A673 (cell line): ENCODE measurements at regions not wholly inside any gene's neighbourhood (a gene's known extent, or its start where the extent isn't known, plus 50 kb on each side); places are given as distances from the start of the nearest gene placed in this dataset.

ENCODE experiments used
- BruUV-seq: library from RNA; stranded (reverse); fragments of 400-500 nt; replicated peaks from 2 replicates; lab custom pipeline; 2021; lab: Mats Ljungman, UMichigan
- CTCF ChIA-PET: fragments of 300-600 bp; sonication (Branson Sonifier 250); formaldehyde crosslinking; loops from one replicate; lab custom pipeline; 2022; ENCODE audit warnings: antibody characterized with exemption; lab: Charles Lee
- POLR2A ChIA-PET: fragments of 300-600 bp; sonication (Branson Sonifier 250); formaldehyde crosslinking; loops from one replicate; lab custom pipeline; 2022; ENCODE audit warnings: antibody characterized with exemption; ENCODE audit not compliant: low non-redundant PET; lab: Charles Lee
- DNase-seq: peaks from one replicate; pipeline ENCODE4 v3.0.0-alpha.2; 2015; ENCODE audit warnings: low spot score
- H3K27ac ChIP-seq: fragments of 200-600 bp; sonication (generic); 2 replicates; pipeline ENCODE4 v1.5.1; 2016; ENCODE audit warnings: mixed run types, low read depth, mild to moderate bottlenecking, mixed read lengths, antibody characterized with exemption, low read length; ENCODE audit not compliant: poor library complexity, severe bottlenecking
- H3K27me3 ChIP-seq: fragments of 200-600 bp; sonication (generic); replicated peaks from 2 replicates; pipeline ENCODE4 v1.6.1; 2017; ENCODE audit warnings: mixed run types, low read depth, mild to moderate bottlenecking, mixed read lengths, antibody characterized with exemption, low read length; ENCODE audit not compliant: insufficient read depth, poor library complexity
- H3K36me3 ChIP-seq: fragments of 200-600 bp; sonication (generic); 2 replicates; pipeline ENCODE4 v1.6.1; 2016; ENCODE audit warnings: mixed run types, mild to moderate bottlenecking, mixed read lengths, antibody characterized with exemption, low read length; ENCODE audit not compliant: insufficient read depth, poor library complexity, severe bottlenecking
- H3K4me1 ChIP-seq: fragments of 200-600 bp; sonication (generic); 2 replicates; pipeline ENCODE4 v1.6.1; 2017; ENCODE audit warnings: mixed run types, mild to moderate bottlenecking, mixed read lengths, antibody characterized with exemption, low read length; ENCODE audit not compliant: insufficient read depth, poor library complexity, severe bottlenecking
- H3K4me3 ChIP-seq: fragments of 200-600 bp; sonication (generic); 2 replicates; pipeline ENCODE4 v1.5.1; 2016; ENCODE audit warnings: low read depth, mixed run types, mild to moderate bottlenecking, mixed read lengths, low read length; ENCODE audit not compliant: poor library complexity, severe bottlenecking
- H3K9me3 ChIP-seq: fragments of 200-600 bp; sonication (generic); 2 replicates; pipeline ENCODE4 v1.6.1; 2016; ENCODE audit warnings: mixed run types, low read depth, mild to moderate bottlenecking, mixed read lengths, antibody characterized with exemption, low read length; ENCODE audit not compliant: poor library complexity, severe bottlenecking
- CTCF ChIP-seq: fragments of 300-800, 200-600 bp; sonication (generic); conservative IDR thresholded peaks from 2 replicates; pipeline ENCODE4 v1.5.1; 2017; ENCODE audit warnings: low read depth, mild to moderate bottlenecking, antibody characterized with exemption, low read length, moderate library complexity, mixed read lengths
- EZH2 ChIP-seq: fragments of 200-600 bp; sonication (generic); IDR thresholded peaks from 2 replicates; pipeline ENCODE4 v1.6.1; 2017; ENCODE audit warnings: borderline replicate concordance, low read depth, mild to moderate bottlenecking, mixed read lengths, antibody characterized with exemption, low read length; ENCODE audit not compliant: poor library complexity, severe bottlenecking
- intact Hi-C: fragments of 100-400 bp; cut with micrococcal nuclease; formaldehyde crosslinking; loops from one replicate; pipeline ENCODE4 v1.10.0; 2022; ENCODE audit not compliant: unreplicated experiment

- Histone ChIP-seq H3K27ac (no peak overlapping the region), H3K36me3 (no peaks in the 10 kb centered on the region), H3K9me3 (no peaks in the 10 kb centered on the region), H3K4me3 (no peak overlapping the region), H3K27me3 (no peaks in the 10 kb centered on the region), H3K4me1 (no peaks in the 10 kb centered on the region)
- no peak for DNase-seq
- POLR2A ChIA-PET = no interaction called here
- CTCF ChIA-PET = no interaction called here
- BruUV-seq = no TSS peak
- intact Hi-C loops = no loop called here
- TF ChIP-seq EZH2 (no peak), CTCF (no peak)
These were observed 437.8 kb upstream of the FAM241A start for GRCh38 chr4:111707491-111707890.

- BruUV-seq = no TSS peak
- Histone ChIP-seq H3K27me3 (no peaks in the 10 kb centered on the region), H3K36me3 (no peaks in the 10 kb centered on the region), H3K27ac (no peak overlapping the region), H3K4me1 (no peaks in the 10 kb centered on the region), H3K9me3 (no peaks in the 10 kb centered on the region), H3K4me3 (no peak overlapping the region)
- ChIA-PET CTCF (no interaction called here), POLR2A (no interaction called here)
- DNase-seq = no peak
- TF ChIP-seq CTCF (no peak), EZH2 (no peak)
- intact Hi-C loops = no loop called here
These were observed 433.1 kb upstream of the FAM241A start for GRCh38 chr4:111712093-111712677.

GRCh38 chr4:111713276-111713675 is 432.0 kb upstream of the FAM241A start:
- Histone ChIP-seq H3K27ac (no peak overlapping the region), H3K4me1 (no peaks in the 10 kb centered on the region), H3K27me3 (no peaks in the 10 kb centered on the region), H3K36me3 (no peaks in the 10 kb centered on the region), H3K9me3 (no peaks in the 10 kb centered on the region), H3K4me3 (no peak overlapping the region)
- intact Hi-C loops = no loop called here
- CTCF ChIA-PET = interaction anchor here (0.6 kb wide), 1 partner anchor 105 kb away, joined by 3 read pairs; no protein-coding TSS in a partner anchor
- DNase-seq = no peak
- POLR2A ChIA-PET = no interaction called here
- no peak for TF ChIP-seq EZH2
- TF ChIP-seq CTCF = no peak
- BruUV-seq = no TSS peak
